Stimulated activated CD8-positive, alpha-beta memory T cell treated with anti-CD3 and anti-CD28 coated beads, Interleukin-12 subunit alpha, Interleukin-12 subunit beta, amount 100 ng/mL, for 24 hours (primary cell): ENCODE measurements at regions not wholly inside any gene's neighbourhood (a gene's known extent, or its start where the extent isn't known, plus 50 kb on each side); places are given as distances from the start of the nearest gene placed in this dataset.
"Not testable (repeated sequence)": the region's sequence is repeated elsewhere in the genome, so short reads cannot be mapped to it uniquely, and the experiment has no call there.

Experiments
- DNase-seq: peaks from one replicate; pipeline ENCODE4 v3.0.0-alpha.2; 2020; ENCODE audit errors: extremely low read depth

GRCh38 chr16:86833136-86833535 is 254.8 kb downstream of the FOXL1 start:
- no peak for DNase-seq

DNA sequence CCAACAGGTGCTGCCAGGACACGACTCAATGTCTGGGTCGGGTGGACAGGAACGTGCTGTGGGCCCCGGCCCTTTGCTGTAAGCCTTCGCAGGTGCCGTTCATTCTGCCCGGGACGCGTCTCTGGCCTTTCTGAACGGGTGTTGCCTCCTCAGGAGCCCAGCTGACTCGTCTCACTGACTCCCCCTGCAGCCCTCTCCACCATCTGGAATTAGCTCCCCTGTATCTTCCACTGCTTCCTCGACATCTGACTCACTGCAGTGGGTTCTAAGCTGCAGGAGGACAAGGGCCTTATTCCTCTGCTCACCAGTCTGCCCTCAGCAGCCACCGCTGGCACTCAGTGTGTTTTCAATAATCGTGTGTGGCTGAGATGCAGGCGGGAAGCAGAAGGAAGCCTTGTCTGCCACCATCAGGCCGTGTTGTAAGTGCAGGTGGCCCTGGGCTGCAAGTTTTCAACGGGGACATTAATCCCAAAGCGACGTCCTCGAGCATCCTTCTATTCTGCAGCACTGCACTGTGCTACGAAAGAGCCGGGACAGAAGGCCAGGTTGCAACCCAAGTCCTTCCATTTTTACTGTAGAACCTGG is 256.2 kb downstream of the FOXL1 start:
- no peak for DNase-seq

GRCh38 chr16:86835982-86836381 is 257.6 kb downstream of the FOXL1 start:
- DNase-seq = no peak

DNA sequence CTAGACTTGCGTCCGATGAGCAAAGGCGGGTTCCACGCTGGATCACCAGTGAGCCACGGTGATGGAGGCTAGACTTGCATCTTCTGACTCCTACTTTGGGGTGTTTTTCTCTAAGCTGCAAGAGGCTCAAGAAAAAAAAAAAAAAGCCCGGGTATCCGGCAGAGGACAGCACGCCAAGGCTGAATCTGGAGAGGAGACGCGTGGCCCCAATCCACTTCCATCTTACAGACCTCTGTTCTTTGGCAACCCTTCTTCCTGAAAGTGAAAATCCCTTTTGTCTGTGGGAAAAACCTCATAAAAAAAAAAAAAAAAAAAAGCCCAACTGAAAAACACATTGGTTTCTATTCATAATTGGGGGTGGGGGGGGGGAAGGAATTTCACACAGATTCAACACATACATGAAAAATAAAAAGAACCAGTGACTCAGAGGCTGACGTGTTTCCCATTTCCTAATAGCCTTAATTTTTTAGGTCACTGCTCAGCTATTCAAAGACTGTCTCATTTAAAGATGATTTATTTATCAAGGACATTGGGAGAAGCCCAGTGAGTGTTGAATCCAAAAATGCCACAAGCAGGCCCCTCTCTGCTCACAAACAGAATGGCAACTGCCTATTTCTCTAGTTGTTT is 258.3 kb downstream of the FOXL1 start:
- DNase-seq = no peak

- no peak for DNase-seq
Measured at GRCh38 chr16:86843812-86844211, 265.5 kb downstream of the FOXL1 start.

- DNase-seq = no peak
Measured at GRCh38 chr16:86844695-86845094, 266.3 kb downstream of the FOXL1 start.

GRCh38 chr16:86846136-86846535 is 267.8 kb downstream of the FOXL1 start:
- DNase-seq = no peak

GRCh38 chr16:86848821-86849220 is 270.5 kb downstream of the FOXL1 start:
- no peak for DNase-seq

- DNase-seq = no peak
Measured at GRCh38 chr16:86850670-86851069, 272.3 kb downstream of the FOXL1 start.

DNA sequence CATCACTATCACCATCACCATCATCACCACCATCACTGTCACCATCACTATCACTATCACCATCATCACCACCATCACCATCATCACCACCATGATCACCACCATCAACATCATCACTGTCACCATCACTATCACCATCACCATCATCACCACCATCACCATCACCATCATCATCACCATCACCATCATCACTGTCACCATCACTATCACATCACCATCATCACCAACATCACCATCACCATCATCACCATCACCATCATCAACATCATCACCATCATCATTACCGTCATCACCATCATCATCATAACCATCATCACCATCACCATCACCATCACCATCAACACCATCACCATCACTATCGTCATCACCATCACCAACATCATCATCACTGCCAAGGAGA is 273.8 kb downstream of the FOXL1 start:
- DNase-seq = no peak

DNA sequence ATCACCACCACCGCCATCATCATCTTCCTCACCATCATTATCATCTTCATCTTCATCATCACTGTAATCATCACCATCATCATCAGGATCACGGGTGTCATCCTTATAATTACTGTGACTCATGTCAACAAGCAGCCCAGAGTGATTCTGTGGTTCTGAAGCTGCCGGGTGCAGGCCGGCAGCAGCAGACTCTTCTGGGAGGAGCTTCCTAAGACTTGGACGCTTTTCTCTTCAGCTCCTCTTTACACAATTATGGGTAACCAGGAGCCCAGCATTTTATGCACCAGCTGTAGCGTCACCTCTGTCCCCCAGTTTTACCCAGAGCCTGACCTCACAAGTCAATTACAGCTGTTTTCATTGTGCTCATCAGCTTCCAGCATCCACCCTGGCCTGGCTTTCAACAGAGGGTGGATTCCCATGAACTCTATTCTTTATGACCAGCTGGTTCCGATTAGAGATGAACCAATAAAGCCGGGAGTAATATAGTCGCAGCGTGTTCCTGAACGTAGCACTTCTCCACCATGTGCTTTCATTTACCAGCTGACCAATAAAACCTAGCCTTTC is 275.8 kb downstream of the FOXL1 start:
- no peak for DNase-seq

- no peak for DNase-seq
Measured at GRCh38 chr16:86854626-86855294, 276.4 kb downstream of the FOXL1 start.

DNA sequence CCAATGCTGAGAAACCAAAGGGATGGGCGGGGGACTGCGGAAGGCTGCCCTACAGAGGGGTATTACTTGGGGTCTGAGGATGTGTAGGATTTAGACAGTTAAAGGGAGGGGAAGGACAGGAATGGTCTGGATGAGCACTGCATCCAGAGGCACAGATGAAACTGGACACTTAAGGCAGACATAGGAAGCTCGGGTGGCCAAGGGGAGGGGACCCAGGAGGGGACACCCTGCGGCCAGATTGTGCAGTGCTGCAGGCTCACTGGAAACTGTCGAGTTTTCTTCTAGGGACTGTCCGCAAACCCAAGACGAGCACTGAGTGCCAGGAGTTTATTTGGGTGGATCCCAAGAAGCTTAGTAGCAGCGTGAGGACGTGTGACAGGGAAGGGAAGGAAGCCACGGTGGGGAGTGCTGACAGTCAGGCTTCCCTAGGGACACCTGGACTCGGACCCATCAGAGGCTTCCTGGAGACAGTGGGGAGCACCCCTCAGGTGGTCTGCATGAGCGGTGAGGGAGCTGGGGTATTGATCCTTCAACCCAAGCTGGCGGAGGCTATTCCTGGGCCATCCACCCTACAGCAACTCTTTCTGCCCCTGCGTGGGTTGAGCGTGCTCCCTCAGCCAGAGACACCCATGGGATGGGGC is 278.7 kb downstream of the FOXL1 start:
- no peak for DNase-seq

DNA sequence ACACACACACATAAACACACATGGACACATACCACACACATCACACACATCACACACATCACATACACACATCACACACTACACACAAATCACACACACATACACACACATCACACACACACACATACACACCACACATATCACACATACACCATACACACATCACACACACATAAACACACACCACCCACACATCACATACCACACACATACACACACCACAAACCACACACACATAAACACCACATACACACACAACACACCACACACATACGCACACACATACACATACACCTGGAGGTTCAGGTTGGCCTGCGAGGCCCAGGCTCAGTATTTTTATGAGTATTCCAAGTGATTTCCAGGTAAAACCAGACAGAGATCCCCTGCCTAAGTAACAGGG is 279.5 kb downstream of the FOXL1 start:
- no peak for DNase-seq

GRCh38 chr16:86858501-86858900 is 280.2 kb downstream of the FOXL1 start:
- DNase-seq = no peak

DNA sequence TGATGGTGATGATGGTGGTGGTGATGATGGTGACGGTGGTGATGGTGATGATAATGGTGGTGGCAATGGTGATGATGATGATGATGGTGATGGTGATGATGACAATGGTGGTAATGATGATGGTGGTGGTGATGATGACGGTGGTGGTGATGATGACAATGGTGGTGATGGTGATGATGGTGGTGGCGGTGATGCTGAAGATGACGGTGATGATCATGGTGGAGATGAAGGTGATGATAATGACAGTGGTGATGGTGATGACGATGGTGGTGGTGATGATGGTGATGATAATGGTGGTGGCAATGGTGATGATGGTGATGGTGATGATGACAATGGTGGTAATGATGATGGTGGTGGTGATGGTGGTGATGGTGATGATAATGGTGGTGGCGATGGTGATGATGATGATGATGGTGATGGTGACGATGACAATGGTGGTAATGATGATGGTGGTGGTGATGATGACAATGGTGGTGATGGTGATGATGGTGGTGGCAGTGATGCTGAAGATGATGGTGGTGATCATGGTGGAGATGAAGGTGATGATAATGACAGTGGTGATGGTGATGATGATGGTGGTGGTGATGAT is 283.0 kb downstream of the FOXL1 start:
- not testable (repeated sequence) for DNase-seq

GRCh38 chr16:86862595-86863280 is 284.4 kb downstream of the FOXL1 start:
- no peak for DNase-seq

DNA sequence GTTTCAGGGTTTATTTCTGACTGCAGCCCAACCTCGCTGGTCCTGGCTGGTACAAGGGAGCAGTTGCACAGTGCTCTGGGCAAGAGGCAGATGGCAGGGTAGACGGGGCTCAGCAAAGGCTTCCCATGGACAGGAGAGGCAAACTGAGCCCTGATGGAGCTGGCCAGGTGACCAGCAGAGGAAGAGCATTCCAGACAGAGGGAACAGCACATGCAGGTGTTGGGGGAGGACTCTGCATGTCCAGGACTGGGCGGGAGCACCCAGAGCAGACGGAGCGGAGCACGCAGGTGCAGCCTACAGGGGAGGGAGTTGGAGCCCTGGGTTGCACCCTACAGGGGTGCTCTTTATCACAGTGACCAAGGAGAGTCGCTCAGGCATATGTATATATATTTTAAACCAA is 285.3 kb downstream of the FOXL1 start:
- no peak for DNase-seq

- DNase-seq = no peak
Measured at GRCh38 chr16:86864586-86864985, 286.2 kb downstream of the FOXL1 start.

GRCh38 chr16:86865851-86866662 is 287.7 kb downstream of the FOXL1 start:
- no peak for DNase-seq
